Testis (tissue), 2 donors: ENCODE measurements at regions not wholly inside any gene's neighbourhood (a gene's known extent, or its start where the extent isn't known, plus 50 kb on each side); places are given as distances from the start of the nearest gene placed in this dataset.

Source experiments
- DNase-seq: peaks from one replicate; pipeline ENCODE4 v3.0.0-alpha.2; 2019
- H3K27ac ChIP-seq, 2 donors: fragments of 200-600 bp; sonication (generic); one replicate each; pipeline ENCODE4 v1.5.1; 2019
- H3K27me3 ChIP-seq: fragments of 200-600 bp; sonication (generic); one replicate; pipeline ENCODE4 v1.5.1; 2019
- H3K36me3 ChIP-seq: fragments of 200-600 bp; sonication (generic); one replicate; pipeline ENCODE4 v1.5.1; 2017; ENCODE audit warnings: low read depth; ENCODE audit errors: missing control alignments
- H3K4me1 ChIP-seq: fragments of 200-600 bp; sonication (generic); one replicate; pipeline ENCODE4 v1.5.1; 2019
- H3K4me3 ChIP-seq, 2 donors: fragments of 200-600 bp; sonication (generic); one replicate each; pipeline ENCODE4 v1.5.1; 2017 to 2019
- H3K9me3 ChIP-seq: fragments of 200-600 bp; sonication (generic); one replicate; pipeline ENCODE4 v1.5.1; 2017
- POLR2A ChIP-seq: fragments of 450-650 bp; IDR thresholded peaks from one replicate; pipeline ENCODE4 v1.6.1; 2017; ENCODE audit warnings: antibody characterized with exemption, mild to moderate bottlenecking, moderate library complexity
- WGBS, 2 donors: methylation state at CpG; one replicate each; pipeline ENCODE4 v1.1.5; 2018; 5-methylcytosine and 5-hydroxymethylcytosine counted together
- intact Hi-C: fragments of 100-400 bp; cut with DNase I; formaldehyde crosslinking; loops from one replicate; pipeline ENCODE4 v1.15.1; 2023; ENCODE audit warnings: low total_unique reads
- TF ChIP-seq, protein P1 (sequence below), 3 experiments: fragments of 450-650 bp in 2 of 3; fragments of 200-600 bp in 1 of 3; sonication (generic) in 1 of 3; IDR thresholded peaks; one replicate each; pipeline ENCODE4 v1.5.1; 2016 to 2019; ENCODE audit warnings: antibody characterized with exemption in 3 of 3, mild to moderate bottlenecking in 2 of 3, moderate library complexity in 1 of 3

DNA sequence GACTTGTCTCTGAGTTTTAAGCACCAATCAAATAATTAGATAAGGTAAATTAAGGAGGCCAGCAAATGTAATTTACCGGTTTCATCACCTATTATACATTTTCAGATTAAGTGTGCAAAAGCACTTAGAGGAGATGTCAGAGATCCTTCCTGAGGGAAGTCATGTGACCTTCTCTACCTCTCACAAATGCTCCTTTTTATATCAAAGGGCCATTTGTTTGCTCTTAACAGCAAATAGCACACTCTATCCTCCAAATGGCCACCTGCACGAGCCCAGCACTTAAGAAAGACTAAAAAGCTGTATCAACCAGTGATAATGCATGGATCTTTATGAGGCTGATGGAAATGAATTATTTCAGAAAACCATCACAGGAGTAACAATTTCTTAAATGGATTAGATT, 149.4 kb downstream of the ELOVL4 start:
- Histone ChIP-seq H3K27me3 (no peaks in the 10 kb centered on the region), H3K27ac (no peak overlapping the region), H3K36me3 (no peaks in the 10 kb centered on the region), H3K4me3 (no peak overlapping the region), H3K4me1 (peaks cover 4% of the 10 kb centered on the region), H3K9me3 (no peaks in the 10 kb centered on the region)
- no peak for DNase-seq
- intact Hi-C loops, result no loop called here
- TF ChIP-seq, protein P1, sequence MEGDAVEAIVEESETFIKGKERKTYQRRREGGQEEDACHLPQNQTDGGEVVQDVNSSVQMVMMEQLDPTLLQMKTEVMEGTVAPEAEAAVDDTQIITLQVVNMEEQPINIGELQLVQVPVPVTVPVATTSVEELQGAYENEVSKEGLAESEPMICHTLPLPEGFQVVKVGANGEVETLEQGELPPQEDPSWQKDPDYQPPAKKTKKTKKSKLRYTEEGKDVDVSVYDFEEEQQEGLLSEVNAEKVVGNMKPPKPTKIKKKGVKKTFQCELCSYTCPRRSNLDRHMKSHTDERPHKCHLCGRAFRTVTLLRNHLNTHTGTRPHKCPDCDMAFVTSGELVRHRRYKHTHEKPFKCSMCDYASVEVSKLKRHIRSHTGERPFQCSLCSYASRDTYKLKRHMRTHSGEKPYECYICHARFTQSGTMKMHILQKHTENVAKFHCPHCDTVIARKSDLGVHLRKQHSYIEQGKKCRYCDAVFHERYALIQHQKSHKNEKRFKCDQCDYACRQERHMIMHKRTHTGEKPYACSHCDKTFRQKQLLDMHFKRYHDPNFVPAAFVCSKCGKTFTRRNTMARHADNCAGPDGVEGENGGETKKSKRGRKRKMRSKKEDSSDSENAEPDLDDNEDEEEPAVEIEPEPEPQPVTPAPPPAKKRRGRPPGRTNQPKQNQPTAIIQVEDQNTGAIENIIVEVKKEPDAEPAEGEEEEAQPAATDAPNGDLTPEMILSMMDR (IDR thresholded peaks at IDR 0.05), result no peak
- no peak for TF ChIP-seq POLR2A
- WGBS, 2 donors, result 78% methylated on average over 2 of the region's 2 CpGs

DNA sequence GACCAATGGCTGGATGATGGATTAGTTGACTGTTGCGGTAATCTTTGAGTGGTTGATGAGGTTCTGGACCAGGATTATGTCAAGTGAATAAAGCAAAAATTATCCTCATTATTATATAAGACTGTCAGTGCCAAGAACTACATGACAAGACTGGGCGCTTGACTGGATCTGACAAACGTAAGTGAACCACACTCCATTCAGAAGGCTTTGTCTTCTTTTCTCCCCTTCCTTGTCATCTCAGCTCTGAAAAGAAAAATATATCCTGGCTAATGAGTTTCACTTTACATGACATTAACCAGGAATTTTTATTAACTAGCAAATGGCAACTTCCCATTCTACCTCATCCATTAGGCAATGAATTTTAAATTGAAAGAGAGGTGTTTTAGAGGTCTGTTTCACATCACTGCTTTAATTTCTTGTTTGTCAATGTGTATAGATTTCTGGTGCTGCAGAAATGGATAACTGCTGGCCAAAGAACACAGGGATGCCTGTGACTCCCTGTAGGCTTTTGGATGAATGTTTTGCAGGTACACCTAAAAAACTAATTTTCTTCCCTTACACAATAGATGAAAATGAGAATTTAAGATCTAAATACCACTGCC, 150.1 kb downstream of the ELOVL4 start:
- 78 to 92% methylated on average over 3 of the region's 3 CpGs for WGBS, 2 donors

DNA sequence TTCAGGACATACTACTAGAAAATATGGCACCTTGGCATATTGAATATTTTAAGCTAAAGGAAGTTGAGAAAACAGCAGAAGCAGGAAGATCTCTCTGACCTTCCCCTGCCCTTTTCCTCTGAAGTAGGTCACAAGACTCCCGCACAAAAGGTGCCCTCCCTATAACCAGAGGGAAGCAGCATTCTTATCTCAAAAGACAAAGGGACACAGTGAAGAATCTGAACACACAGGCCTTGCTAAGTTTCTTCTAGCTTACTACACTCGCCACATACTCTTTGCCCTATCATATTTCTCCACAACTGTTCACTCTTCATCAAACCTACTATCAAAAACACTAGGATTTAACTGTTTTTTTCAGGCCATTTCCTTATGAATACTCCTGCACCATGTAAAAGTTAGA, 151.2 kb downstream of the ELOVL4 start:
- no peaks in the 10 kb centered on the region for H3K36me3 ChIP-seq
- DNase-seq, result peak; percentile 61
- H3K4me1 ChIP-seq, result peaks cover 4% of the 10 kb centered on the region
- TF ChIP-seq POLR2A, result no peak
- TF ChIP-seq, protein P1 (IDR thresholded peaks at IDR 0.05), result no peak
- no peak overlapping the region for H3K4me3 ChIP-seq
- H3K9me3 ChIP-seq, result no peaks in the 10 kb centered on the region
- intact Hi-C loops, result no loop called here
- WGBS, 2 donors, result 55 to 59% methylated on average over 2 of the region's 2 CpGs
- H3K27me3 ChIP-seq, result no peaks in the 10 kb centered on the region
- peak overlapping the region; percentile 28 to 50 for H3K27ac ChIP-seq

More for the DNA sequence above, 150.1 kb downstream of the ELOVL4 start:
- Histone ChIP-seq H3K4me3 (no peak overlapping the region), H3K36me3 (no peaks in the 10 kb centered on the region), H3K9me3 (no peaks in the 10 kb centered on the region), H3K27ac (peak overlapping the region; percentile 28 to 41), H3K4me1 (peaks cover 4% of the 10 kb centered on the region), H3K27me3 (no peaks in the 10 kb centered on the region)
- no peak for DNase-seq
- intact Hi-C loops, result no loop called here
- TF ChIP-seq, protein P1 (IDR thresholded peaks at IDR 0.05), result no peak
- TF ChIP-seq POLR2A, result no peak

DNA sequence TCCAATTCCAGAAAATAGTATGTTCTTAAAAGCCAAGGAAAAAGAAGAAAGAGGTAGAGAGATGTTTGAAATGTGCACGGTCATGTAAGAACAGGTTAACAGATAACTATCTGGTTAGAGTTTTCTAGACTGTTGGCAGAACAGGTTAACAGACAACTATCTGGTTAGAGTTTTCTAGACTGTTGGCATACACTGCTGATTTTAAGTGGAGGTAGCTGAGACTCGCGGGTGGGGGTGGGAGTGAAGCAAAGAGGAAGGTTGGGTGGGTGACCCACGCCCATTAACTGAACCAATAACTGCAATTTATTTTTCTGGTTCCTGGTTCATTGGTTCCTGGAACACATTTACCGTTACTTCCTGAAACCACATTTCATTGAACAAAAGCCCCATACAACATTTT, 157.5 kb downstream of the ELOVL4 start:
- H3K36me3 ChIP-seq, result no peaks in the 10 kb centered on the region
- no peak overlapping the region for H3K27ac ChIP-seq
- no peaks in the 10 kb centered on the region for H3K4me1 ChIP-seq
- H3K27me3 ChIP-seq, result no peaks in the 10 kb centered on the region
- H3K9me3 ChIP-seq, result no peaks in the 10 kb centered on the region
- 92 to 93% methylated on average over 5 of the region's 5 CpGs for WGBS, 2 donors
- no peak for TF ChIP-seq POLR2A
- TF ChIP-seq, protein P1 (IDR thresholded peaks at IDR 0.05), result no peak
- intact Hi-C loops, result no loop called here
- DNase-seq, result no peak
- H3K4me3 ChIP-seq, result no peak overlapping the region

DNA sequence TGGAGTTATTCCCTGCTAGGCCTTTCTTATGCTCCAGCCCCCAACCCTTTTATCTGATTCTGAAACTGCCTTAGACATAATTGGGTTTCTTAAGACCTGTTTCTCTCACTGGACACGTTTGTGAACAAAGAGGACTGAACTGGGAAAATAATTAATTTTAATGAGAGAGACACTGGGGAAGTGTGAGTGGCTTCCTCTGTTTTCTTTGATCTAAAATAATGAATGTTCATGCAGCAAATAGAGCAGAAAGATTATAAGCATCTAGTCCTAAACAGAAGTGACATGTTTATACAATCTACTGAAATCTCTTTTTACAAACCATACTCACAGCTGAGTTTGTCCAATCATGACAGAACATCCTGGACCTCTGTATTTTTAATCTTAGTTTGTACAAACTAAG, 157.6 kb downstream of the SH3BGRL2 start:
- no peaks in the 10 kb centered on the region for H3K4me1 ChIP-seq
- H3K9me3 ChIP-seq, result no peaks in the 10 kb centered on the region
- no peak for DNase-seq
- no peaks in the 10 kb centered on the region for H3K27me3 ChIP-seq
- intact Hi-C loops, result no loop called here
- no peaks in the 10 kb centered on the region for H3K36me3 ChIP-seq
- H3K27ac ChIP-seq, result no peak overlapping the region
- no peak for TF ChIP-seq POLR2A
- TF ChIP-seq, protein P1 (IDR thresholded peaks at IDR 0.05), result no peak
- WGBS, 2 donors, result 28 to 53% methylated on average over 1 of the region's 1 CpG
- H3K4me3 ChIP-seq, result no peak overlapping the region
